ENCODE measurements at regions not wholly inside any gene's neighbourhood (a gene's known extent, or its start where the extent isn't known, plus 50 kb on each side); places are given as distances from the start of the nearest gene placed in this dataset.
A peak's percentile ranks its signal among the peaks of the same experiment; 100 is the strongest.

DNA sequence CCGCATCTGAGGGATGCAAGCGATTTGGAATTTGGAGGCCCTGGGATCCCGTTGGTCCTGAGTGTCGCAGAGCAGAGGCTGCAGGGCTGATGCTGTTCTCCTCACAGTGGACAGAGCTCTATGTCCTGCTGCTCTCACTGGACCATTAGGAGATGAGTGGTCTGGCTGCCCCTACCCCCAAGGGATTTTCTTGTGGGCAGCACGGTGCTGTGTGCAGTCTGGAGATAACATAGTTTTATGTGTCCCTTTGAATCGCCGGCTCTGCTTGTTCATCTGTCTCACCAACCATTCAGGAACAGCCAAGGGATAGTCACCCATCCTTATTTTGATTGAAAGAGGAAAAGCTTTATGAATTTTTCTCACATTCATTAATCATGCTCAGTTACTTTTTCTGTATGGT is 49.9 kb downstream of the CHRM3 start:
- DNase-seq (ENCODE audit: low read depth in 2 of 3, low spot score in 2 of 3), result no peak

DNA sequence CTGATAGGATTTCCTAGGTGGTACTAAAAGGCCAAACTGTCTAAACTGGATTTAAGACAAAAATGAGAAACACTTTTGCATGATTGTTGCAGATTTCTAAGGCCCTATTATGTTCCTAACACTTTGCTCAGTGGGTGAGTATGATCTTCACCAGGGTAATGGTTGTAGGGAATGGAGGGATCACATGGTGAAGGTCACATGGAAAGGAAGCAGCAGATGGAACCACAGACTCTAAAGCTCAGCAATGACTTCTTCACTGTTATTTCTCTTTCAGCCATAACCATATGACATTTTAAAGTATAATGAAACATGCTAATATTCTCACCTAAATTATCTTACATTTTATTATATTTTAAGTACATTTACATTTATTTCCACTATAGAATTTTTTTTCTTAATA is 51.5 kb downstream of the CHRM3 start:
- no peak for DNase-seq (ENCODE audit: low read depth in 2 of 3, low spot score in 2 of 3)

DNA sequence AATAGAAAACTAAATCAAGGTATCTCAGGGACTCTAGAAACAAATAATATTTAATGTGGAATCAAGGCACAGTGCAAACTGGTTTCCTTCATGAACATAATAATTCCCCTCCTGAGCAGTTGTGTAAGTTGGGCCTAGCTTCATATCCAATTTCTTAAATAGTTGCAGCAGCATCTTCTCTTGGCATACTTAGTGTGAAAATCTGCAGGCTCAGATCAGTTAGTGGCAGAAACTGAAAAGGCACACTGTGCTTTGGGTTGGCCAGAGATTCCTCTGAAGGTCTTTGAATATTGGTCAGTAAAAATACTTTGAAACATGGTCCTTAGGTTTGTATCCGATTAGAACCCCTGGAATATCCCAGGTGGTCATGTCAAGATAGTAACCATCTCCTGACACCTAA is 52.5 kb downstream of the CHRM3 start:
- no peak for DNase-seq (ENCODE audit: low read depth in 2 of 3, low spot score in 2 of 3)

DNA sequence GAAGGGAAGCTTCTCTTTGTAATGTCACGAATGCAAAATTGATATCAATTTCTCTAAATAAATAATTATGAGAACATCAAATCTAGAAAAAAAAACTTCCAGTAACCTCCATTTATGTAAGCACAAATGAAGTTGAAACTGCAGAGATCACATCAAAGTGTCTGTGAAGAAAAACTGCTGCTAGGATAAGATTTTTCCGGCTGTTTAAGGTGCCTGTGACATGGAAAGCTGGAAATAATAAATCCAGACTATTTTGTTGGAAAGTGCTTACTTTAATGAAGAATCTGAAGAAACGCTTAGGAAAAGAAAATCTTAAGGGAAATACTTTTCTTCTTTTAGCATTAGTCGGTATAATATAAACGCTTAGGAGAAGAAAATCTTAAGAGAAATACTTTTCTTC is 57.0 kb downstream of the CHRM3 start:
- DNase-seq (ENCODE audit: low read depth in 2 of 3, low spot score in 2 of 3), result no peak

DNA sequence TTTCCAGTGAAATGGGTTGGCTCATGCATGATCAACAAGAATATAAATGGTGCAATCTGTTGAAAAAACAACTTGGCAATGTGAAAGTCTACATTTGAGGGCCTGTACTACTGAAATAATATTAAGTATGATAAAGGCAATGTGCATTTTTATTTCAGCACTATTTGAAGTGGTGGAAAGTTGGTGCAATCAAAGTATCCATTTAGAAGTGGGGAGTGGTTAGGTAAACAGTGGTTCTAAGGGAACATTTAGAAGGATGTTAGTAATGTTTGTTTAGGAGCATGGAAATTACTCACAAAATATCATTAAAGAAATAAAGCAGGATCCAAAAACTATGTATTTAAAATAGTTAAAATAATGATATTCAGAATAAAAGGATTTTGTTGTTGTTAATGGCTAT is 60.2 kb downstream of the CHRM3 start:
- DNase-seq (ENCODE audit: low read depth in 2 of 3, low spot score in 2 of 3), result no peak

DNA sequence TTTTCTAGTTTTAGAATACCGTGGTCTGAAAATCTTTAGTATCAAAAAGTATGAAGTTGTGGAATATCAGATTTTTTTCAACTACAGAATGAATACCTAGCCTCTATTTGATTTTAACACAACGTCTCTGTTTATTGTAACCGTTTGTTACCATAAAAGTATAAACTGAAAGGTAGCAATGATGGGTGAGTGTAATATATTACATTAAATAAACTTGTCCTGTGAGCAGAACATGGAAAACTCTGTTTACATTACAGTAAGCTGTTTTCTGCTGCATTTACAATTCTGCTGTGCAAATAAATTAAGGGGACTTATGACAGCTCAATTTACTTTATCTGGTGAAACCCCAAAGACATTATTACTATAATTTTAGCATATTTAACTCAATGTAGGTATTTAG is 62.5 kb downstream of the CHRM3 start:
- no peak for DNase-seq (ENCODE audit: low read depth in 2 of 3, low spot score in 2 of 3)

DNA sequence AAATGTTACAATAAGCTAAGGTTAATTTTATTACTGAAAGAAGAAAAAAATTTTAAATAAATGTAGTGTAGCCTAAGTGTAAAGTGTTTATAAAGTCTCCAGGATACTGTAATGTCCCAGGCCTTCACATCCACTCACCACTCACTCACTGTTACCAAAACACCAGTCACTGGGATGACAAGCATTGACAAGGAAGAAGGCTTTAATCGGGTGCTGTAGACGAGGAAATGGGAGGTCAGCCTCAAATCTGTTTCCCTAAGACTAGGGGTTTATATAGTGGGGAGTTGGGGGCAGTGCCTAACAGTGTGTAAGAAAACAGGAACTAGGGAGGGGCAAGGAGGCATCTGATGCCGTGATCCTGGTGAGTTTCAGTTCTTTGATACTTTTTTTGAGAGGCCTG is 69.4 kb downstream of the CHRM3 start:
- no peak for DNase-seq (ENCODE audit: low read depth in 2 of 3, low spot score in 2 of 3)

DNA sequence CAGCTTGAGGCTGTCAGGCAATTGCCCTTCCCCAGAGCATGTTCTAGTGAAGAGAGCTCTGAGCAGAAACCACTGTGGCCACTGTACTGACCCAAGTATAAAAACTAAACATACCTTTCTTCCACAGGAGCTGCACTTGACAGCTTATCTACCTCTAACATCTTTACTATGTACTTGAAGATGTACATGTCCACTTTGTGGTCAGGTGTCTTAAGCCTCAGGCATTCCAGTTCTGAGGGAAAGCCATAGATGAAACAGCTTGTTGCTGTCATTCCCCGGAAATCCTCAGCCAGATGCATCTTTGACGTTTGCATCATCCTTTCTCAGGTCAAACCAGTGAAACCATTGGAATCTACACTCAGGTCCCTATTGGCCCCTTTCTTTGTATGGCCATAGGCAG is 70.4 kb downstream of the CHRM3 start:
- DNase-seq (ENCODE audit: low read depth in 2 of 3, low spot score in 2 of 3), result no peak

DNA sequence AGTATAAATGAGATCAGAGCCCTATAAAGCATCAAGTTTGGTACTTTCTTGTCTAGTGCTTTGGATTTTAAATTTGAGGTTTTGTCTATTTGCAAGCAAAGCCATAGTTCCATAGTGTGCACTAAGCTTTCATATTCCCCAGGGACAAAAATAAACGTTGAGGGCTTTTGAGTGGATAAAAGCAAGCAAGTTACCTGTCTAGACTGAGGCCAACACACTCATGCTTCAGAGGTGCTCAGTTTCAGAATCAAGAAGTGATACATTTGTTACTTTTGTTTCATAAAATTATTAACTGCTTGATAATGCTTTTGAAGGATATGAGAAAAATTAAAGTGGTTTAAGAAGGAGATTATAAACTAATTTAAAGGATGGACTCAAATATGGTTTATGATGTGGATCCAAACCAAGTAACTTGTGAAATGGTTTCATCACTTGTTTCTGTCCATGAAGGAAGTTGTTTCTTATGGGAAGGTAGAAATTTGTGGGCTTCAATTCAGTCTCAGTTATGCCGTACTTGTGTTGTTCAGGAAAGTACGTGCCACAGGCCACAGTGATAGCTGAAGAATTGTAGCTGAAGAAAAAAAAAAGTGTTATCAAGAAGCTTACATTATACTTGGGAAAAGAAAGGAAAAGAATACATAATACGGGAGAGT is 71.2 kb downstream of the CHRM3 start:
- no peak for DNase-seq (ENCODE audit: low read depth in 2 of 3, low spot score in 2 of 3)

DNA sequence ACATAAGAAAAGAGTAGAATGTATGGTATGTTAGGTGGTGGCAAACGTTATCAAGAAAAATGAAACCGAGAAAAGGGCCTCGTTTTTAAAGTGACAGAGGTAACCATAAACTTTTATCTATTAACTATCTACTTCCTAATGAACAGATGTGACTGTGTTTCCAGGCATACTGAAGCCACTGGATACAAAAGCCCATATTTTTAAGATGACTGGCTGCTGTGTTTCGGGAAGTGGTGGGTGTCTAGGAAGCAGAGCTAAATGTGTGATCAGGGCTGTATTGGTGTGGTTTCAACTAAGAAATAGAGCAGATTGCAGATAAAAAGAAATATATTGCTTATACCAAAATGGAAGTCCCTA is 71.8 kb downstream of the CHRM3 start:
- DNase-seq (ENCODE audit: low read depth in 2 of 3, low spot score in 2 of 3), result peak in 2 of 3 donors; percentile 68 to 92

DNA sequence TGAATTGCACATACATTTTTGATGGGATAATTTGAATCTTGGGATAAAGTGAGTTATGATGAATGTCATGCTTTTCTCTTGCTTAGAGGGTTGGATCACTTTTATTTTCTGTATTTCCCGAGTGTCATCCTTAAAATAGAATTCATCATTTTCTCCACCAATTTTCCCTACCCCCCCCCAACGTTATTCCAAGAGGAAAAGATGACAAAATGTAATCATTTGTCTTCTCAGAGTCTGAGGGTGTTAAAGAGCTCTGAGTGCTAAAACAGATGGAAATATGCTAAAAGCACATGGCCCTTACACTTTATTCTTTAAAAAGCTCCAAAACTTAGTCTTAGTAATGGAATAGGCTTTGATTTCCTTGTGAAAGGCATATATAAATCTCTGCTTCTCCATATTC is 81.4 kb downstream of the CHRM3 start:
- DNase-seq (ENCODE audit: low read depth in 2 of 3, low spot score in 2 of 3), result no peak

DNA sequence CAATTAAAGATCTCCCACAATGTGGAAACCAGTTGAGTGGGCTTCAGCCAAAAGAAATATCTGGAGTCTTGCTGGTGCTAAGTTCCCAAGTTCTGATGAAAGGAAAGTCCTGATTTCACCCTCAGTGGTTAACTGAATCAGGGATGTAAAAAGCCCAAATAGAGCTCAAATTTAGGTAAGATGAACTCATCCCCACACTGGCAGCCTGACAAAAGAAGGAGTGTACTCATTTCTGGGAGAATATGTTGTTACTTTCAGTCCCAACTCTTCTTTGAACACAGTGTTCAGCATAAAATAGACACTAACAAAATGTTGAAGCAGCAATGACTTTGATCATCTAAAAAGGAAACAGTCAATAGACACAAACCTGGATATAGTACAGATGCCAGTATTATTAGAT is 91.7 kb downstream of the CHRM3 start:
- no peak for DNase-seq (ENCODE audit: low read depth in 2 of 3, low spot score in 2 of 3)

DNA sequence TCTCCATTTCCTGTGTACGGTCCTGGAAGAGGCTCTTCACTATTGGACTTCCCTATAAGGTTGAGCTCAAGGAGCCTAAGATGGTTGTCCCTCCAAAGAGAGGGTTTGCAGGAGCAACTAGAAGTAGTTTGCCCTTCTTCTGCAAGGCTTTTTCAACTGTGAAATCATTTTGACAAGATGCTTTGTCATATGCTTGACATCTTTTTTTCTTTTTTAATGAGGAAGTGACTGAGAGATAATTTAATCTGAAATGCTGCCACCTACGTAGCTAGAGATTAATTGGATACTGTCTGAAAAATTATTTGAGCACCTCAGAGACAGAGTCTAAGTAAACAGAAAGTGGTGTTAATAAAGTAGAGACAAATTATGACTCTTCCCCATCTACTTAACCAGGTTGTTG is 97.0 kb downstream of the CHRM3 start:
- peak in 2 of 3 donors; percentile 27 to 66 for DNase-seq (ENCODE audit: low read depth in 2 of 3, low spot score in 2 of 3)

DNA sequence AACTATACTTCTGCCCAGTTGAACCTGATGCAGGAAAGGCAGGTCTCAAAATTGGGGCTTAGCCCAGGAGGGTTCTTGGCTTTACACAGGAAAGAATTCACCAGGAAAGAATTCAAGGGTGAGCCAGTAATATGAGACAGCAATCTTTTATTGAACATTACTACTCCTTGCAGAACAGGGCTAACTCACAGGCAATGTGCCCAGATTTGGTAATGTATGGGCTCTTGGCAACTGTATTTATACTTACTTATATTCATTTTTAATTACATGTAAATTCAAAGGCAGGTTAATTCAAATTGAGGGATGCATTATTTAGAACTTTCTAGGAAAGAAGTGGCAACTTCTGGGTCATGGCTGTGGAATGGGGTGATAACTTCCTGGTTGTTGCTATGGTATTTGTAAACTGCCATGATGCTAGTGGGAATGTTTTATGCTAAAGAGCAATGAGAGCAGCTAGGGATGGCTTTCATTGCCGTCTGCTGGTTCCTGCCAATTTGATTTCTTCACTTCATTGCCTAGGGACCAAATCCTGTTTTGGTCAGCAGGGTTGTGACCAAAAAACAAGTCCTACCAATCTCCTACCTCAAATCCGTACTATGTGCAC is 107.5 kb downstream of the CHRM3 start:
- no peak for DNase-seq (ENCODE audit: low read depth in 2 of 3, low spot score in 2 of 3)

DNA sequence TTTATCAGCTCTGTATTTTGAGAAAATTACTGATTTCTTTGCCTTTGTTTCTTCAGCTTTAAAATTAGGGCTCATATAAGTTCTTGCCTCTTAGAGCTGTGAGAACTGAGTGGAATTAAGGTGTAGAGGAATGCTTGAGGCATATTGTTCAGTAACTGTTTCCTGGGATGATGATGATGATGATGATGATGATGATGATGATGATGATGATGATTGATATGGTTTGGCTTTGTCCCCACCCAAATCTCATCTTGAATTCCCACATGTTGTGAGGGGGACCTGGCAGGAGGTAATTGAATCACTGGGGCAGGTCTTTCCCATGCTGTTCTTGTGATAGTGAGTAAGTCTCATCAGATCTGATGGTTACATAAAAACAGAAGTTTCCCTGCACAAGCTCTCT is 118.7 kb downstream of the CHRM3 start:
- DNase-seq (ENCODE audit: low read depth in 2 of 3, low spot score in 2 of 3), result no peak

DNA sequence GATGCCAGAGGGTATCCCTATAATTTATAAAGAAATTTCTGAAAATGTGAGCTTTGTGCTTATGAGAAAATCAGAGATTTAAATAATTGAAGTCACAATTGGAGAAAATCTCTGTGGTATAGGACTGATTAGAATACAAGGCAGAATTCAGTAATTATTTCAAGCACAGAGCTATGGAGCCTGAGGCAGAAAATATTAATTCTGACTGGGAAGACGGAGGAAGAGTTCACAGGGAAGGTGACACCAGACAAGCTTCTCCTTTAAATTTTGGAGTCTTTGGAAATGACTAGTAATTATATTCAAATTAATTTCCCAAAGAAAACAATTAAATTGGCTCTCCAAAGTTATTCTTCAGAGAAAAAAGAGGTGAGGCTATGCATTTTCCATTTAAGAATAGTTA is 121.5 kb downstream of the CHRM3 start:
- DNase-seq (ENCODE audit: low read depth in 2 of 3, low spot score in 2 of 3), result no peak

DNA sequence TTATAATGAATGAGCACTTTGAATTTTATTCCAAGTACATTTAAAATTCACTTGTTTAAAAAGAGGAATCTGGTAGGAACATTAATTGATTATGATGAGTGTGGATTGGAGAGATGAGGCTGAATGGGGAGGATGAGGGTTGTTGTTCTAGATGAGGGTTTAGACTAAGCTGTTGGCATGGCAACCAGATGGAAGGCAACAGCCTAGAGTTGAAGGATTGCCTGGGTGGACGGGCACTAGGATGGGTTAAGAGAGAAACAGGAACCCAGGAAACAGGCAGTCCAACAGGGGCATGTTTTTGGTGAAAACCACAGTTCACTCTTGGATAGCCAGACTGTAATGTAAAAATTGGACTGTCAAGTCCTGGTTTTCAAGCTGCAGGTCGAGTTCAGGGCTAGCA is 125.5 kb downstream of the CHRM3 start:
- DNase-seq (ENCODE audit: low read depth in 2 of 3, low spot score in 2 of 3), result peak in 1 of 3 donors; percentile 20

DNA sequence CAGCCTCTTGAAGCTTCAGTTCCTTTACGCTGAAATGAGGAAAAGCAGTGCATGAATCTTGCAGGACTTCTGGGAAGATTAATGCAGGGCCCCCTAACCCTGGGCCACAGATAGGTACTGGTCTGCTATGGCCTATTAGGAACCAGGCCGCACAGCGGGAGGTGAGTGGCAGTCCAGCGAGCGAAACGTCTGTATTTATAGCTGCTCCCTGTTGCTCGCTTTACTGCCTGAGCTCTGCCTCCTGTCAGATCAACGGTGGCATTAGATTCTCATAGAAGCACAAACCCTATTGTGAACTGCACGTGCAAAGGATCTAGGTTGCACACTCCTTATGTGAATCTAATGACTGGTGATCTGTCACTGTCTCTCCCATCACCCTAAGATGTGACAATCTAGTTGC is 130.2 kb downstream of the CHRM3 start:
- DNase-seq (ENCODE audit: low read depth in 2 of 3, low spot score in 2 of 3), result no peak

DNA sequence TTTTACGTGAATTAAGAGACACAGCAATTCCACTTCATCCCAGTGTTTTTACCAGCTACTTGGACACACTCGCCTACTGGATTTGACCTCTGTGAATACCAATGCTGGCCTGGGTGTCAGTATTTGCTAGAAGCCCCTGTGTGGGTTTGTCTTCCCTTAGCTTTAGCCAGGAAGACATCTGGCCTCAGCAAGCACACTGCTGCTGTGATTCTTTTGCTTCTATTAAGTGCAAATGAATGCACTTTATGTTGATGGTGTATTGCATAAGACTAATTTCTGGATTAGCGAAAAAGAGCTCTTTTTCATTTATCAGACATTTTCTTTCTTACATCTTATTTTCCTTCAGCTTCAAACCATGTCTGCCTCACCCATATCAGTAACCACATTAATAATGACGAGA is 140.0 kb downstream of the CHRM3 start:
- no peak for DNase-seq (ENCODE audit: low read depth in 2 of 3, low spot score in 2 of 3)

DNA sequence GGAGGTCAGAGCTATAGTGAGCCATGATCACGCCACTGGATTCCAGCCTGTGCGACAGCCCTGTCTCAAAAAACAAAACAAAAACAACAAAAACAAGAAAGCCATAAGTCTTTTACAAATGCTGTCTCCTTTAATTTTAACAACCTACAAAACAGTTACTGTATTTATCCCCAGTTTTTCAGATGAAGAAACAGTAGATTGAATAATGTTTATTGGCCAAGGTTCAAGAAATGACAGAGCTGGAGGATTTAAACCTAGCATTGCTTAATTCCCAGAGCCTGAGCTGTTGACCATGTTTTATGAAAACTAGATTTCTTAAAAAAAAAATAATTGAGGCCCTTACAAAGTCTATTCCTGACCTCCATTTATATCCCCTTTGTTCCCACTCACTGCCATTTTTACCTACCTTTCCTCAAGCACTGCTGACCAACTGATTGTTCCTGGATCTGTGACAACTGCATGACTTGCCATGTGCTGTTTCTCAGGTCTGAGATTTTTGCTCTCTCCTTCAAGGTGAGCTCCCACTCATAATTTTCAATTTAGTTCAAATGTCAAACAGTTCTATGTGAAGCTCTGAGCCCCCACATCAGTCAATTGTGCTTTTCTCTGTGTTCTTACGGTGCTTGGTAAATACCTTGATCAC is 140.8 kb downstream of the CHRM3 start:
- DNase-seq (ENCODE audit: low read depth in 2 of 3, low spot score in 2 of 3), result no peak

DNA sequence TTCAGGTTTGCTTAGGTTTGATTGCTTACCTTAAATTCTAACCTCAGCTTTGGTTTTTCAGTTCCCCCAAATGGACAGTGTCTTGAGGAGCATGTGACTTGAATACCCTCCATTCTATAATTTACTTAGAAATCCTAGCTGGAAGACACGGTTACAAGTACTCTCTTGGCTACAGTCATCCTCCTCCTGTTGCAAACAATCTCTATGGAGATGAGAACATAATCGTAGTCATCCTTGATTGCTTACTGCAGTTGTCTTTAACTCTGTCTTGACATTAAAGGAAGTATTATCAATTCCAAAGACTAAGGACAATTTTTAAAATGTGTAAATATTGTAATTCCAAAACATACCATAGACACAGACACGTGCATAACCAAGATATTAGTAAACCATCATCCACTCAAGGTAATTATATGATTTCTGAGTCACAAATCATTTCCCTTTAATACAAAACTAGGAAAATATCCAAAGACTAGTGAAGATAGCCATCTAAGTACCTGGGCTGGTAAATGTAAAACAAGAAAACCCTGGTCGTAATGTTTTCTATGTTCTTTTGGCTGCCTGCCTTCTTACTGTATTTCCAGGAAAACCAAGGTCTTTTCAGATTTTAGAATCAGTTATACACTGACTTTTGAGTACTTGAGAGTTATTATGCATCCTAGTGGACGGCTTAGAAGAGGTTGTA is 149.9 kb downstream of the CHRM3 start:
- no peak for DNase-seq (ENCODE audit: low read depth in 2 of 3, low spot score in 2 of 3)

DNA sequence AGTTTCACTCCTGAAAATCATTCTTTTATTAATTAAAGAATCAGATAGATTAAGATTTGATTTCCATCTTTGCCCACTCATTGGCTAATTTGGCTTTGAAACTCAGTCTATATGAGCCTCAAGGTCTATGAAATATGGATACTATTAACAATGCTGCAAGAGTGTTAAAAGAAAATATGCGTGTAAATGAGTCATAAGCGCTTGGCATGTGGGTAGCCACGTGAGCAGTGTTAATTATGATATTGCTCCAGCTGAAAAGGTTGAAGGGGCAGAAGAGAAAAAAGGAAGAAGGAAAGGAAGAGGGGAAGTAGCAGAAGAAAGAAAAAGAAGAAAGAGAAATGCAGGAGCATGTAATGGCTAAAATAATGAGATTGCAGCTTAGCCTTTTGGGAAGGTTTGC is 151.4 kb downstream of the CHRM3 start:
- no peak for DNase-seq (ENCODE audit: low read depth in 2 of 3, low spot score in 2 of 3)

Measured in hematopoietic multipotent progenitor cell (in vitro differentiated cells).